ENCODE measurements at regions not wholly inside any gene's neighbourhood (a gene's known extent, or its start where the extent isn't known, plus 50 kb on each side); places are given as distances from the start of the nearest gene placed in this dataset.

DNA sequence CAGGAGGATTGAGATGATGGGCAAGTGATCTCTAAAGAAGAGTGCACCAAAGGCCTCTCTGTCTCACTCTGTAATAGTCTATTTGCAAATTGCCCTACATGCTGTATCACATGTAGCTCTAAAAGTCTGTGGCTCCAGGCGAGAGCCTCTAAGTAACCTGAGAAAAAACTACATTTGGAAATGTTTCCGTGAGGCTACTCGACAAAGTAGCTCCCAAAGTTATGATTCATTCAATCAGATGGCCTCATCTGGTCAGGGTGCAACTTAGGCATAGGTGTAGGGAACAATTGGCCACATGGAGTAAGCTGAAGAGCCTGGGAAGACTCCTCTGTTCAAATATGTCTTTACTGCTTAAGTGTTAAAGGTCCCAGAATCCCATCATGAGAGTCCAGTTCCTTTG lies 155.4 kb upstream of the PLEKHG7 start:
- TF ChIP-seq POLR2AphosphoS5 (IDR thresholded peaks at IDR 0.05; ENCODE audit: low read depth) = no peak
- no peak for TF ChIP-seq CTCF (conservative IDR thresholded peaks at IDR 0.05; ENCODE audit: low read depth in 2 of 2)
- TF ChIP-seq EZH2 (IDR thresholded peaks at IDR 0.05; ENCODE audit: low read depth, unreplicated experiment) = no peak
- TF ChIP-seq, protein P1, sequence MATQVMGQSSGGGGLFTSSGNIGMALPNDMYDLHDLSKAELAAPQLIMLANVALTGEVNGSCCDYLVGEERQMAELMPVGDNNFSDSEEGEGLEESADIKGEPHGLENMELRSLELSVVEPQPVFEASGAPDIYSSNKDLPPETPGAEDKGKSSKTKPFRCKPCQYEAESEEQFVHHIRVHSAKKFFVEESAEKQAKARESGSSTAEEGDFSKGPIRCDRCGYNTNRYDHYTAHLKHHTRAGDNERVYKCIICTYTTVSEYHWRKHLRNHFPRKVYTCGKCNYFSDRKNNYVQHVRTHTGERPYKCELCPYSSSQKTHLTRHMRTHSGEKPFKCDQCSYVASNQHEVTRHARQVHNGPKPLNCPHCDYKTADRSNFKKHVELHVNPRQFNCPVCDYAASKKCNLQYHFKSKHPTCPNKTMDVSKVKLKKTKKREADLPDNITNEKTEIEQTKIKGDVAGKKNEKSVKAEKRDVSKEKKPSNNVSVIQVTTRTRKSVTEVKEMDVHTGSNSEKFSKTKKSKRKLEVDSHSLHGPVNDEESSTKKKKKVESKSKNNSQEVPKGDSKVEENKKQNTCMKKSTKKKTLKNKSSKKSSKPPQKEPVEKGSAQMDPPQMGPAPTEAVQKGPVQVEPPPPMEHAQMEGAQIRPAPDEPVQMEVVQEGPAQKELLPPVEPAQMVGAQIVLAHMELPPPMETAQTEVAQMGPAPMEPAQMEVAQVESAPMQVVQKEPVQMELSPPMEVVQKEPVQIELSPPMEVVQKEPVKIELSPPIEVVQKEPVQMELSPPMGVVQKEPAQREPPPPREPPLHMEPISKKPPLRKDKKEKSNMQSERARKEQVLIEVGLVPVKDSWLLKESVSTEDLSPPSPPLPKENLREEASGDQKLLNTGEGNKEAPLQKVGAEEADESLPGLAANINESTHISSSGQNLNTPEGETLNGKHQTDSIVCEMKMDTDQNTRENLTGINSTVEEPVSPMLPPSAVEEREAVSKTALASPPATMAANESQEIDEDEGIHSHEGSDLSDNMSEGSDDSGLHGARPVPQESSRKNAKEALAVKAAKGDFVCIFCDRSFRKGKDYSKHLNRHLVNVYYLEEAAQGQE (IDR thresholded peaks at IDR 0.05; ENCODE audit: unreplicated experiment) = no peak
- no peak for TF ChIP-seq ZNF114 (CRISPR knock-in tag; IDR thresholded peaks at IDR 0.05)
- TF ChIP-seq EZH2phosphoT487 (IDR thresholded peaks at IDR 0.05; ENCODE audit: unreplicated experiment) = no peak
- no peak for TF ChIP-seq ZNF331 (CRISPR knock-in tag; IDR thresholded peaks at IDR 0.05; ENCODE audit: low read depth)
- TF ChIP-seq JUNB (IDR thresholded peaks at IDR 0.05; ENCODE audit: unreplicated experiment) = no peak
- TF ChIP-seq ETS1 (IDR thresholded peaks at IDR 0.05) = no peak
- TF ChIP-seq CREB1 (CRISPR knock-in tag; IDR thresholded peaks at IDR 0.05; ENCODE audit: low read depth) = no peak
- no peak for TF ChIP-seq ZNF462 (CRISPR knock-in tag; IDR thresholded peaks at IDR 0.05)

Measured in GM23338 (cell line).